ENCODE measurements at regions not wholly inside any gene's neighbourhood (a gene's known extent, or its start where the extent isn't known, plus 50 kb on each side); places are given as distances from the start of the nearest gene placed in this dataset.

DNA sequence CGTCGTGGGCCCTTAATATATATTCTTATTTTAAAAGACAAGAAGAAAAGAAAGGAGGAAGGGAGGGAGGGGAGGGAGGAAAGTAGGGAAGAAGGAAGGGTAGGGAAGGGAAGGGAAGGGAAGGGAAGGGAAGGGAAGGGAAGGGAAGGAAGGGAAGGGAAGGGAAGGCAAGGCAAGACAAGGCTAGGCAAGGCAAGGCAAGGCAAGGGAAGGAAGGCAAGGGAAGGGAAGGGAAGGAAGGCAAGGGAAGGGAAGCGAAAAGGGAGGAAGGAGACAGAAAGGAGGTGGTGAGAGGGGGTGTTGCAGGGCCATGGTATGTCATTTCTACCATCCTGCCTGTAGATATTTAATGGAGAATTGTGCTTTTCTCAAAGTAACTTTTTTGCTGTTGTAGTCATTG, 83.9 kb upstream of the BTBD3 start:
- no peak overlapping the region for H3K4me2 ChIP-seq (ENCODE audit: low read length, poor library complexity, severe bottlenecking)
- no peak overlapping the region for H2BK5ac ChIP-seq (ENCODE audit: low read depth, low read length, poor library complexity, severe bottlenecking)
- H3K9me3 ChIP-seq (ENCODE audit: control insufficient read depth, low read length) = peaks cover 10% of the 10 kb centered on the region
- H2BK12ac ChIP-seq (ENCODE audit: low read length in 2 of 2) = no peak overlapping the region
- H3K9ac ChIP-seq (ENCODE audit: low read length) = no peak overlapping the region
- no peak overlapping the region for H2BK120ac ChIP-seq (ENCODE audit: low read depth, low read length)
- H3K4me3 ChIP-seq (ENCODE audit: insufficient read depth in 1 of 2, low read depth in 1 of 2, low read length in 2 of 2) = no peak overlapping the region
- H4K91ac ChIP-seq (ENCODE audit: low read length) = no peak overlapping the region
- H3K4ac ChIP-seq (ENCODE audit: low read depth in 1 of 2, low read length in 2 of 2) = no peak overlapping the region
- H2AK5ac ChIP-seq (ENCODE audit: low read length, severe bottlenecking) = no peak overlapping the region
- H3K79me1 ChIP-seq (replicated peaks; ENCODE audit: low read length, poor library complexity, severe bottlenecking) = no peaks in the 10 kb centered on the region
- H3K18ac ChIP-seq (ENCODE audit: low read depth in 1 of 2, low read length in 2 of 2) = no peak overlapping the region
- WGBS = 88% methylated on average over 1 of the region's 3 CpGs
- no peak overlapping the region for H3K27ac ChIP-seq (ENCODE audit: low read length, poor library complexity, severe bottlenecking)
- H3K23ac ChIP-seq (ENCODE audit: low read length in 2 of 2) = no peak overlapping the region
- no peaks in the 10 kb centered on the region for H3K27me3 ChIP-seq (ENCODE audit: control insufficient read depth in 1 of 2, insufficient read depth in 1 of 2, low read length in 2 of 2)
- H3K4me1 ChIP-seq (ENCODE audit: control insufficient read depth, insufficient read depth, low read depth, low read length) = no peaks in the 10 kb centered on the region
- no peak overlapping the region for H2BK15ac ChIP-seq (ENCODE audit: low read depth, poor library complexity, severe bottlenecking)
- no peaks in the 10 kb centered on the region for H3K36me3 ChIP-seq (ENCODE audit: control insufficient read depth in 1 of 2, insufficient read depth in 2 of 2, low read depth in 1 of 2, low read length in 2 of 2)
- no peak overlapping the region for H3K14ac ChIP-seq (ENCODE audit: low read length in 2 of 2)
- H2AFZ ChIP-seq (ENCODE audit: low read depth, low read length) = no peak overlapping the region
- DNase-seq = no peak
- no peak overlapping the region for H4K8ac ChIP-seq (ENCODE audit: low read length)

DNA sequence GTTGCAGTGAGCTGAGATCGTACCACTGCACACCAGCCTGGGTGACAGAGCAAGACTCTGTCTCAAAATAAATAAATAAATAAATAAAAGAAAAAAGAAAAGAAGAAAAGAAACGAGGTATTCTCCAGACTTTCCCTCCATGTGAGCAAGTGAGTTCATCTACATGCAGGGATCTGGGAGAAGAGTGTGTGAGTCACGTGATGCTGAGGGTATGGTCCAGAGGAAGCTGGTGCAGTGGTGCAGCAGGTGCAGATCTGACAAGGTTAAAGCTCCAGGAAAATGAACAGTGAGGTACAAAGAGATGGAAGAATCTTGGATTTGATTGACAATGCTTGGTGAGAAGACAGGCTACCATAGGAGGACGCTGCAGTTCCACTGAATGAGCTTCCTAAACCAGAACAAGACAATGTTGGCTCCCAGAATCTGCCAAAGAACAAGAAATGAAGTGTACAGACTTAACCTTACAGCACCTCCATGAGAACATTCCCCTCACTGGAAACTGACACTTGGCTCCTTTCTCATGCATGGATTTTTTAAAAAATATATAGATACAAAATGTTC, 79.5 kb upstream of the BTBD3 start:
- WGBS = 62% methylated on average over 3 of the region's 4 CpGs
- no peak overlapping the region for H2BK120ac ChIP-seq (ENCODE audit: low read depth, low read length)
- no peak overlapping the region for H3K27ac ChIP-seq (ENCODE audit: low read length, poor library complexity, severe bottlenecking)
- no peak overlapping the region for H2BK15ac ChIP-seq (ENCODE audit: low read depth, poor library complexity, severe bottlenecking)
- H3K14ac ChIP-seq (ENCODE audit: low read length in 2 of 2) = no peak overlapping the region
- no peak overlapping the region for H4K91ac ChIP-seq (ENCODE audit: low read length)
- H2BK5ac ChIP-seq (ENCODE audit: low read depth, low read length, poor library complexity, severe bottlenecking) = no peak overlapping the region
- no peak overlapping the region for H3K18ac ChIP-seq (ENCODE audit: low read depth in 1 of 2, low read length in 2 of 2)
- no peak overlapping the region for H3K4me3 ChIP-seq (ENCODE audit: insufficient read depth in 1 of 2, low read depth in 1 of 2, low read length in 2 of 2)
- DNase-seq = no peak
- H3K4ac ChIP-seq (ENCODE audit: low read depth in 1 of 2, low read length in 2 of 2) = no peak overlapping the region
- H2BK12ac ChIP-seq (ENCODE audit: low read length in 2 of 2) = no peak overlapping the region
- H4K8ac ChIP-seq (ENCODE audit: low read length) = no peak overlapping the region
- H3K23ac ChIP-seq (ENCODE audit: low read length in 2 of 2) = no peak overlapping the region
- H3K9me3 ChIP-seq (ENCODE audit: control insufficient read depth, low read length) = peaks cover 10% of the 10 kb centered on the region
- H3K4me1 ChIP-seq (ENCODE audit: control insufficient read depth, insufficient read depth, low read depth, low read length) = no peaks in the 10 kb centered on the region
- H2AFZ ChIP-seq (ENCODE audit: low read depth, low read length) = no peak overlapping the region
- H3K79me1 ChIP-seq (replicated peaks; ENCODE audit: low read length, poor library complexity, severe bottlenecking) = no peaks in the 10 kb centered on the region
- H3K4me2 ChIP-seq (ENCODE audit: low read length, poor library complexity, severe bottlenecking) = no peak overlapping the region
- no peak overlapping the region for H2AK5ac ChIP-seq (ENCODE audit: low read length, severe bottlenecking)
- no peak overlapping the region for H3K9ac ChIP-seq (ENCODE audit: low read length)
- no peaks in the 10 kb centered on the region for H3K27me3 ChIP-seq (ENCODE audit: control insufficient read depth in 1 of 2, insufficient read depth in 1 of 2, low read length in 2 of 2)
- H3K36me3 ChIP-seq (ENCODE audit: control insufficient read depth in 1 of 2, insufficient read depth in 2 of 2, low read depth in 1 of 2, low read length in 2 of 2) = no peaks in the 10 kb centered on the region

DNA sequence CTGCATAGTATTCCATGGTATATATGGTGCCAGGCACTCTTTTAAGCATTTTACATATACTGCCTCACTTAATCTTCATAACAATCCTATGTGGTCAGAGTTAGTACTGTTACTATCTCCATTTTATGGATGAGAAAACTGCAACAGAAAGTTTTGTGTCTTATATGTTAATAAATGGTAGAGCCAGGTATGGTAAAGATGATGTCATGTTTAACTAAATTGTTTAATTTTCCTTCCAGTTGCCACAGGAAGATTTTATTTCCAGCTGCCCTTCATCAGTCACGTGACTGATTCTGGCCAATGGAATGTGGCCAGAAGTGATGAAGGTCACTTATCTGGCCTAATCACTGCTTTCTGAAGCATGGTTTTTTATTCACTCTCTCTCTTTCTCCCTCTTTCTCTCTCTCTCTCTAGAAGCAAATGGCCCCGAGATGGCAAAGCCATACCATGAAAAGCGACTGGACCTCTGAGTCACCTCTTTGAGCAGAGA, 75.7 kb upstream of the BTBD3 start:
- WGBS = 82% methylated on average over 3 of the region's 3 CpGs
- H3K27ac ChIP-seq (ENCODE audit: low read length, poor library complexity, severe bottlenecking) = no peak overlapping the region

DNA sequence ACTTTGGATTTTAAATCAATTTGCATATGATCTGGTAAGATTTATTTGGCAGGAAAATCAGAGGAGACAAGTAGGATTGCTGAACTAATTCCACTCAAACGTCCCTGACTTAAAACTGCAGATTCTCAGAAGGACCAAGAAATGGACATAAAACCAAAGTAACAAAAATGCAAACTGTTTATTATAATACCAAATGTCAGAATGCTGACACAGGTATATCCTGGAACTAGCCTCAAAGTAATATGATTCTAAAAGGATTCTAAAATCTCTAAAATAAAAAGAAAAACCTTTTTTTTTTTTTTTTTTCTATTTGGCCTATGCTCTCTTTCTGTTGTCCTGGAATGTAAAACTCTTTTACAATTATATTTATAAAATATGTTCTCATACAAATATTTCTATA, 74.4 kb upstream of the BTBD3 start:
- no peaks in the 10 kb centered on the region for H3K4me1 ChIP-seq (ENCODE audit: control insufficient read depth, insufficient read depth, low read depth, low read length)
- H3K23ac ChIP-seq (ENCODE audit: low read length in 2 of 2) = no peak overlapping the region
- no peak overlapping the region for H3K9ac ChIP-seq (ENCODE audit: low read length)
- H2BK12ac ChIP-seq (ENCODE audit: low read length in 2 of 2) = no peak overlapping the region
- H3K14ac ChIP-seq (ENCODE audit: low read length in 2 of 2) = no peak overlapping the region
- H2BK15ac ChIP-seq (ENCODE audit: low read depth, poor library complexity, severe bottlenecking) = no peak overlapping the region
- no peaks in the 10 kb centered on the region for H3K27me3 ChIP-seq (ENCODE audit: control insufficient read depth in 1 of 2, insufficient read depth in 1 of 2, low read length in 2 of 2)
- DNase-seq = no peak
- no peak overlapping the region for H4K91ac ChIP-seq (ENCODE audit: low read length)
- no peak overlapping the region for H2BK120ac ChIP-seq (ENCODE audit: low read depth, low read length)
- no peak overlapping the region for H2AK5ac ChIP-seq (ENCODE audit: low read length, severe bottlenecking)
- H3K4me2 ChIP-seq (ENCODE audit: low read length, poor library complexity, severe bottlenecking) = no peak overlapping the region
- H3K9me3 ChIP-seq (ENCODE audit: control insufficient read depth, low read length) = no peaks in the 10 kb centered on the region
- no peaks in the 10 kb centered on the region for H3K79me1 ChIP-seq (replicated peaks; ENCODE audit: low read length, poor library complexity, severe bottlenecking)
- H3K4ac ChIP-seq (ENCODE audit: low read depth in 1 of 2, low read length in 2 of 2) = no peak overlapping the region
- no peaks in the 10 kb centered on the region for H3K36me3 ChIP-seq (ENCODE audit: control insufficient read depth in 1 of 2, insufficient read depth in 2 of 2, low read depth in 1 of 2, low read length in 2 of 2)
- no peak overlapping the region for H2BK5ac ChIP-seq (ENCODE audit: low read depth, low read length, poor library complexity, severe bottlenecking)
- H3K27ac ChIP-seq (ENCODE audit: low read length, poor library complexity, severe bottlenecking) = no peak overlapping the region
- H4K8ac ChIP-seq (ENCODE audit: low read length) = no peak overlapping the region
- WGBS = 80% methylated on average over 1 of the region's 1 CpG
- no peak overlapping the region for H3K18ac ChIP-seq (ENCODE audit: low read depth in 1 of 2, low read length in 2 of 2)
- H3K4me3 ChIP-seq (ENCODE audit: insufficient read depth in 1 of 2, low read depth in 1 of 2, low read length in 2 of 2) = no peak overlapping the region
- no peak overlapping the region for H2AFZ ChIP-seq (ENCODE audit: low read depth, low read length)

More for the DNA sequence above, 75.7 kb upstream of the BTBD3 start:
- no peak overlapping the region for H2BK120ac ChIP-seq (ENCODE audit: low read depth, low read length)
- H3K23ac ChIP-seq (ENCODE audit: low read length in 2 of 2) = no peak overlapping the region
- no peaks in the 10 kb centered on the region for H3K79me1 ChIP-seq (replicated peaks; ENCODE audit: low read length, poor library complexity, severe bottlenecking)
- no peaks in the 10 kb centered on the region for H3K4me1 ChIP-seq (ENCODE audit: control insufficient read depth, insufficient read depth, low read depth, low read length)
- no peak overlapping the region for H3K14ac ChIP-seq (ENCODE audit: low read length in 2 of 2)
- no peaks in the 10 kb centered on the region for H3K9me3 ChIP-seq (ENCODE audit: control insufficient read depth, low read length)
- no peak overlapping the region for H2AK5ac ChIP-seq (ENCODE audit: low read length, severe bottlenecking)
- H3K4me2 ChIP-seq (ENCODE audit: low read length, poor library complexity, severe bottlenecking) = no peak overlapping the region
- H3K4ac ChIP-seq (ENCODE audit: low read depth in 1 of 2, low read length in 2 of 2) = no peak overlapping the region
- no peak overlapping the region for H4K8ac ChIP-seq (ENCODE audit: low read length)
- H3K36me3 ChIP-seq (ENCODE audit: control insufficient read depth in 1 of 2, insufficient read depth in 2 of 2, low read depth in 1 of 2, low read length in 2 of 2) = no peaks in the 10 kb centered on the region
- no peak overlapping the region for H4K91ac ChIP-seq (ENCODE audit: low read length)
- no peak overlapping the region for H3K9ac ChIP-seq (ENCODE audit: low read length)
- DNase-seq = no peak
- H2BK5ac ChIP-seq (ENCODE audit: low read depth, low read length, poor library complexity, severe bottlenecking) = no peak overlapping the region
- no peak overlapping the region for H2BK12ac ChIP-seq (ENCODE audit: low read length in 2 of 2)
- no peak overlapping the region for H2AFZ ChIP-seq (ENCODE audit: low read depth, low read length)
- H3K27me3 ChIP-seq (ENCODE audit: control insufficient read depth in 1 of 2, insufficient read depth in 1 of 2, low read length in 2 of 2) = no peaks in the 10 kb centered on the region
- no peak overlapping the region for H3K18ac ChIP-seq (ENCODE audit: low read depth in 1 of 2, low read length in 2 of 2)
- H2BK15ac ChIP-seq (ENCODE audit: low read depth, poor library complexity, severe bottlenecking) = no peak overlapping the region
- H3K4me3 ChIP-seq (ENCODE audit: insufficient read depth in 1 of 2, low read depth in 1 of 2, low read length in 2 of 2) = no peak overlapping the region

Data from mesenchymal stem cell (in vitro differentiated cells and primary cell).